HCT116 (cell line): ENCODE measurements at regions not wholly inside any gene's neighbourhood (a gene's known extent, or its start where the extent isn't known, plus 50 kb on each side); places are given as distances from the start of the nearest gene placed in this dataset.

ENCODE experiments used
- ATAC-seq: fragments of 200-7000 bp; cut with Tn5 transposase; 2 replicates; pipeline ENCODE4 v1.9.1; 2020; ENCODE audit warnings: mild to moderate bottlenecking, moderate library complexity
- BruUV-seq: library from RNA; stranded (reverse); fragments of 400-500 nt; replicated peaks from 2 replicates; lab custom pipeline; 2021; lab: Mats Ljungman, UMichigan
- CTCF ChIA-PET: fragments of 300-600 bp; sonication (Branson Sonifier 250); formaldehyde crosslinking; loops from one replicate; lab custom pipeline; 2021; ENCODE audit warnings: antibody characterized with exemption; lab: Charles Lee
- POLR2A ChIA-PET: fragments of 300-600, 350-600 bp; sonication (Branson Sonifier 250); formaldehyde crosslinking; loops from one replicate; lab custom pipeline; 2021; ENCODE audit warnings: antibody characterized with exemption; lab: Charles Lee
- RAD21 ChIA-PET, 2 experiments: fragments of 300-600 bp; sonication (Branson Sonifier 250); formaldehyde crosslinking; loops; one replicate each; lab custom pipeline; 2023; ENCODE audit warnings: low total read pairs in 2 of 2; ENCODE audit not compliant: uncharacterized antibody in 2 of 2, unreplicated experiment in 2 of 2, low non-redundant PET in 1 of 2; lab: Charles Lee
- DNase-seq: peaks from one replicate; pipeline ENCODE4 v3.0.0-alpha.2; 2010; ENCODE audit warnings: low read depth, low spot score
- H2AFZ ChIP-seq: fragments of 200-600 bp; shearing (Covaris generic), sonication (generic); 2 replicates; pipeline ENCODE4 v1.6.1; 2017; ENCODE audit warnings: low read depth, mixed run types, mixed read lengths, antibody characterized with exemption, low read length; ENCODE audit not compliant: poor library complexity, severe bottlenecking
- H3K27ac ChIP-seq: 2 replicates; pipeline ENCODE4 v1.5.1; 2012; ENCODE audit warnings: low read depth, low read length
- H3K27me3 ChIP-seq: fragments of 200-600 bp; sonication (generic); 2 replicates; pipeline ENCODE4 v1.6.1; 2016; ENCODE audit warnings: mixed run types, low read length, mixed read lengths; ENCODE audit not compliant: insufficient read depth
- H3K36me3 ChIP-seq, 2 experiments: fragments of 200-500 bp in 1 of 2; fragments of 200-600 bp in 1 of 2; sonication (Bioruptor generic) in 1 of 2; sonication (generic) in 1 of 2; 2 replicates each; pipeline versions ENCODE4 v1.5.1 to v1.6.1; 2014 to 2016; ENCODE audit warnings: low read length in 2 of 2, inconsistent platforms in 1 of 2, mixed read lengths in 1 of 2, mixed run types in 1 of 2; ENCODE audit not compliant: insufficient read depth in 2 of 2, control insufficient read depth in 1 of 2
- H3K4me1 ChIP-seq, 2 experiments: fragments of 200-600 bp in 1 of 2; sonication (generic) in 1 of 2; 2 replicates each; pipeline versions ENCODE4 v1.5.1 to v1.6.1; 2012 to 2017; ENCODE audit warnings: low read length in 2 of 2, inconsistent platforms in 1 of 2, mild to moderate bottlenecking in 1 of 2, mixed read lengths in 1 of 2, mixed run types in 1 of 2, moderate library complexity in 1 of 2; ENCODE audit not compliant: insufficient read depth in 2 of 2, control insufficient read depth in 1 of 2
- H3K4me2 ChIP-seq: fragments of 200-600 bp; sonication (generic); 2 replicates; pipeline ENCODE4 v1.6.1; 2017; ENCODE audit warnings: mixed run types, low read length, mixed read lengths
- H3K4me3 ChIP-seq, 2 experiments: fragments of 200-600 bp in 1 of 2; sonication (generic) in 1 of 2; replicated peaks in 1 of 2; 2 replicates each; pipeline ENCODE4 v1.5.1; 2011 to 2016; ENCODE audit warnings: low read length in 2 of 2, control low read depth in 1 of 2, low read depth in 1 of 2, mild to moderate bottlenecking in 1 of 2, mixed read lengths in 1 of 2, mixed run types in 1 of 2
- H3K79me2 ChIP-seq: fragments of 200-600 bp; sonication (generic); 2 replicates; pipeline ENCODE4 v1.6.1; 2017; ENCODE audit warnings: mild to moderate bottlenecking, mixed run types, low read length, moderate library complexity, mixed read lengths; ENCODE audit not compliant: insufficient read depth
- H3K9ac ChIP-seq: fragments of 200-600 bp; sonication (generic); 2 replicates; pipeline ENCODE4 v1.6.1; 2016; ENCODE audit warnings: low read length, mixed read lengths
- H3K9me2 ChIP-seq: fragments of 200-600 bp; sonication (generic), shearing (Covaris generic); 2 replicates; pipeline ENCODE4 v1.6.1; 2017; ENCODE audit warnings: mixed run types, mild to moderate bottlenecking, moderate library complexity; ENCODE audit not compliant: insufficient read depth
- H3K9me3 ChIP-seq, 2 experiments: fragments of 200-500 bp in 1 of 2; fragments of 200-600 bp in 1 of 2; sonication (Bioruptor generic) in 1 of 2; sonication (generic) in 1 of 2; 2 replicates each; pipeline ENCODE4 v1.6.1; 2014 to 2017; ENCODE audit warnings: low read length in 2 of 2, mixed read lengths in 2 of 2, inconsistent platforms in 1 of 2, low read depth in 1 of 2, mild to moderate bottlenecking in 1 of 2, mixed run types in 1 of 2, moderate library complexity in 1 of 2; ENCODE audit not compliant: control insufficient read depth in 1 of 2, insufficient read depth in 1 of 2
- H4K20me1 ChIP-seq: fragments of 200-600 bp; sonication (generic), shearing (Covaris generic); 2 replicates; pipeline ENCODE4 v1.6.1; 2017; ENCODE audit warnings: mixed run types, mild to moderate bottlenecking, moderate library complexity; ENCODE audit not compliant: insufficient read depth
- ATF3 ChIP-seq: IDR thresholded peaks from 2 replicates; pipeline ENCODE4 v1.6.1; 2012
- CBX3 ChIP-seq: IDR thresholded peaks from 2 replicates; pipeline ENCODE4 v1.6.1; 2012; ENCODE audit warnings: low read depth
- CEBPB ChIP-seq: IDR thresholded peaks from 2 replicates; pipeline ENCODE4 v1.6.1; 2012; ENCODE audit warnings: low read depth
- EGR1 ChIP-seq: IDR thresholded peaks from 2 replicates; pipeline ENCODE4 v1.6.1; 2012; ENCODE audit warnings: low read depth
- ELF1 ChIP-seq: IDR thresholded peaks from 2 replicates; pipeline ENCODE4 v1.6.1; 2012; ENCODE audit warnings: low read depth, borderline replicate concordance
- EZH2 ChIP-seq: fragments of 200-600 bp; sonication (generic); IDR thresholded peaks from 2 replicates; pipeline ENCODE4 v1.6.1; 2017; ENCODE audit warnings: antibody characterized with exemption, mixed run types
- FOSL1 ChIP-seq: IDR thresholded peaks from 2 replicates; pipeline ENCODE4 v1.6.1; 2012; ENCODE audit warnings: low read depth
- JUND ChIP-seq: IDR thresholded peaks from 2 replicates; pipeline ENCODE4 v1.6.1; 2012
- POLR2A ChIP-seq: IDR thresholded peaks from 2 replicates; pipeline ENCODE4 v1.7.0; 2011; ENCODE audit warnings: borderline replicate concordance; ENCODE audit not compliant: insufficient read depth, insufficient read length; ENCODE audit errors: extremely low read depth
- POLR2AphosphoS5 ChIP-seq: IDR thresholded peaks from 2 replicates; pipeline ENCODE4 v1.6.1; 2011; ENCODE audit warnings: mild to moderate bottlenecking, low read depth, low read length, moderate library complexity
- RAD21 ChIP-seq: IDR thresholded peaks from 2 replicates; pipeline ENCODE4 v1.6.1; 2012; ENCODE audit warnings: low read depth, mild to moderate bottlenecking
- REST ChIP-seq: IDR thresholded peaks from 2 replicates; pipeline ENCODE4 v1.6.1; 2012; ENCODE audit warnings: low read depth
- SIN3A ChIP-seq: IDR thresholded peaks from 2 replicates; pipeline ENCODE4 v1.6.1; 2012; ENCODE audit warnings: low read depth
- SP1 ChIP-seq: IDR thresholded peaks from 2 replicates; pipeline ENCODE4 v1.6.1; 2012; ENCODE audit warnings: low read depth
- SRF ChIP-seq: IDR thresholded peaks from 2 replicates; pipeline ENCODE4 v1.6.1; 2012; ENCODE audit warnings: low read depth
- TCF7L2 ChIP-seq: IDR thresholded peaks from 2 replicates; pipeline ENCODE4 v1.7.0; 2011; ENCODE audit warnings: borderline replicate concordance, inconsistent platforms; ENCODE audit not compliant: insufficient read depth, insufficient read length; ENCODE audit errors: extremely low read depth
- YY1 ChIP-seq: IDR thresholded peaks from 2 replicates; pipeline ENCODE4 v1.6.1; 2011; ENCODE audit warnings: low read length, low read depth, moderate library complexity, mild to moderate bottlenecking; ENCODE audit not compliant: insufficient replicate concordance; ENCODE audit errors: extremely low read depth
- ZFX ChIP-seq: fragments of 450-650 bp; IDR thresholded peaks from 2 replicates; pipeline ENCODE4 v1.6.1; 2017
- ZNF274 ChIP-seq: fragments of 200-500 bp; sonication (Bioruptor generic); IDR thresholded peaks from 2 replicates; pipeline ENCODE4 v1.6.1; 2014; ENCODE audit warnings: mild to moderate bottlenecking, low read depth, low read length, inconsistent platforms
- intact Hi-C: fragments of 100-400 bp; cut with micrococcal nuclease; formaldehyde crosslinking; loops from 2 replicates; pipeline ENCODE4 v1.10.0; 2022
- TF ChIP-seq, protein P1 (sequence below): IDR thresholded peaks from 2 replicates; pipeline ENCODE4 v1.6.1; 2012

DNA sequence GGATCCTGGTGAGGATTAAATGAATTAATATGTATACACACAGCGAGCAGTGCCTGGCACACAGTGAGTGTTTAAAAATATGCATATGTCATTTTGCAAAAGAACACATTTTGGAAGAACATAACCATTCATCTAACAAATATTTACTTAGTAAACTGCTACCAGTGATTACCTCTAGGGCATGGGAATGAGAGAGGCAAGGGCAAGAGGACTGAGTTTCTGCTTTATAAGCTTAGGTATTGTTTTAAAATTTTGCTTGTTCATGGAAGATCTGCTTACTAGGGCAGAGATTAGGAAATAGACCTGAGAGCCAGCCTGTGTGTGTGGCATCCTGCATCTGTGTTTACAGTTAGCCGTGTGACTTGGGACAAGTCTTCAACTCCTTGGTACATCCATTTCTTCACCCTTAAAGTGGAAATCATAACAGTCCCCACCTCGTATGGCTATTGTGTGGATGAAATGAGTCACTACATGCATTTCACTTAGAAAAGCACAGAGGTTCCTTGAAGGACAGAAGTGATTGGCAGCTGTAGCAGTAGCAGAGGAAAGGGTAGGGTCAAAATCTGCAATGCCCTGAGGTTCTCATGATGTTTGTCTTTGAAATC lies 198.5 kb upstream of the FMN2 start:
- Histone ChIP-seq H3K27ac (no peak overlapping the region), H3K4me1 (no peaks in the 10 kb centered on the region), H3K4me2 (no peak overlapping the region), H2AFZ (no peak overlapping the region), H3K79me2 (no peaks in the 10 kb centered on the region), H3K36me3 (no peaks in the 10 kb centered on the region), H3K9ac (no peak overlapping the region), H3K4me3 (no peak overlapping the region), H3K9me3 (peaks cover 0 to 16% of the 10 kb centered on the region in 2 experiments; a peak in 2 of 4 replicates), H3K27me3 (no peaks in the 10 kb centered on the region), H3K9me2 (no peaks in the 10 kb centered on the region), H4K20me1 (no peaks in the 10 kb centered on the region)
- TF ChIP-seq, protein P1, sequence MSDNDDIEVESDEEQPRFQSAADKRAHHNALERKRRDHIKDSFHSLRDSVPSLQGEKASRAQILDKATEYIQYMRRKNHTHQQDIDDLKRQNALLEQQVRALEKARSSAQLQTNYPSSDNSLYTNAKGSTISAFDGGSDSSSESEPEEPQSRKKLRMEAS = no peak
- TF ChIP-seq RAD21 = no peak
- no peak for TF ChIP-seq ATF3
- TF ChIP-seq CBX3 = no peak
- TF ChIP-seq TCF7L2 = no peak
- no peak for TF ChIP-seq CEBPB
- no peak for TF ChIP-seq SRF
- no peak for TF ChIP-seq ZNF274
- TF ChIP-seq YY1 = no peak
- intact Hi-C loops = no loop called here
- BruUV-seq = no TSS peak
- no peak for DNase-seq
- POLR2A ChIA-PET = no interaction called here
- CTCF ChIA-PET = no interaction called here
- no peak for ATAC-seq
- RAD21 ChIA-PET = no interaction called here

DNA sequence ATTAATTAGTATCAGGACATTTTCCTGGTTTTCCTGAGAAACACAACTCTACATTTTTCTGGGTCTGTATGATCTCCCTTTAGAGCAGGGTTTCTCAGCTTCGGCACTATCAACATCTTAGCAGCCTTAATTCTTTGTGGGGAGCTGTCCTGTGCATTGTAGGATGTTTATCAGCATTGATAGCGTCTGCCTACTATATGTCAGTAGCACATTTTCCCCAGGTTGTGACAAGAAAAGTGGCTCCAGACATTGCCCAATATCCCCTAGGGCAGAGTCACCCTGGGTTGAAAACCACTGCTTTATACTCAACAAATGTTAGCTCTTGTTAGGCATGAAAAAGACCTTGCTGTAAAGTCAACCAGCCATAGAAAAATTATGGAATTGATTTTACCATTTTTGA lies 195.1 kb upstream of the FMN2 start:
- Histone ChIP-seq H3K9me3 (peaks cover 0 to 9% of the 10 kb centered on the region in 2 experiments; a peak in 1 of 4 replicates), H3K4me1 (no peaks in the 10 kb centered on the region), H3K36me3 (no peaks in the 10 kb centered on the region), H3K4me3 (no peak overlapping the region), H3K79me2 (no peaks in the 10 kb centered on the region), H2AFZ (no peak overlapping the region), H4K20me1 (no peaks in the 10 kb centered on the region), H3K27ac (no peak overlapping the region), H3K27me3 (no peaks in the 10 kb centered on the region), H3K9ac (no peak overlapping the region), H3K4me2 (no peak overlapping the region), H3K9me2 (no peaks in the 10 kb centered on the region)
- ChIA-PET POLR2A (no interaction called here), CTCF (no interaction called here), RAD21 (no interaction called here)
- ATAC-seq = no peak
- no peak for DNase-seq
- no TSS peak for BruUV-seq
- intact Hi-C loops = loop anchor here (5.0 kb wide), 2 partner anchors 489 to 1644 kb away; no protein-coding TSS in a partner anchor
- TF ChIP-seq SIN3A (no peak), EGR1 (no peak), ZFX (no peak), POLR2AphosphoS5 (no peak), ELF1 (no peak), FOSL1 (no peak), REST (no peak), CBX3 (no peak), JUND (no peak), ZNF274 (no peak), SP1 (no peak), CEBPB (no peak), EZH2 (no peak), POLR2A (no peak)
- TF ChIP-seq, protein P1 = no peak
